ENCODE measurements at regions not wholly inside any gene's neighbourhood (a gene's known extent, or its start where the extent isn't known, plus 50 kb on each side); places are given as distances from the start of the nearest gene placed in this dataset.

DNA sequence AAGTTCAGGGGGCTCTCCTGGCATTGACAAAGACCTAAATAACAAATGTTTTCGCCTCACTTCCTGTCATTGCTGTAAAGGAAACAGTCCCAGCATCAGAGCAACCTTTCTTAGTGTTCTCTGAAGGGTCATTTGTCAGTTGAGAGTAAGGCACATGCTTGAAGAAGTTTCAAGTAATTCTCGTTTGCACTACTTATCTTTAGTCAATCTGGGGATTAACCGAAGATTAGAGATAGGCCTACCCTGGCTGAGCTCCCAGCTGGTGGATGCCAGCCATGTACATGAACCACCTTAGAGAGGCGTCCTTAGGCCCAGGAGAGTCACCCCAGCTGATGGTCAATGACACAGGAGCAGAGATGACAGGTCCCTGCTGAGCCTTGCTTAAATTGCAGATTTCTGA lies 189.9 kb upstream of the PGRMC2 start:
- WGBS = 63% methylated on average over 4 of the region's 4 CpGs

DNA sequence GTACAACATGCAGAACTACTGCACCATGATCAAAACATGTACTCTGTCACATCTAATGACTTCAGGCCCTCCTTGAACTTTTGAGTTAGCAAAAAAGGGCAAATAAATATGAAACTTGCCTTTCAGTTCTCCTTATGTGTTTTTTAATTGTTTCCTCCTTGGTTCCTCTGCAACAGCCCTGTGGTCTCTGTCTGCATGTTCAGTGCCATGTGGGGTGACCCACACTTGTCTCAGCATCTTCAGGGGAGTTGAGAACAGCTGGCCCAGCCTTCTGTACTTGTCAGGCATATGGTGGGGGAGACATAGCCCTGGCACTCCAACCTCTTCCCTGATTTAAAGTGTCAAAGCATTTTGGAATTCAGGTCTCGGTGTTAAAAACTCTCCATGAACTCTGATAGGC lies 188.0 kb upstream of the PGRMC2 start:
- WGBS = 92% methylated on average over 1 of the region's 1 CpG
- Histone ChIP-seq H3K9me3 (ENCODE audit: control insufficient read depth, low read length) (no peaks in the 10 kb centered on the region), H3K4me3 (ENCODE audit: low read length) (no peak overlapping the region), H3K4me1 (ENCODE audit: control insufficient read depth, insufficient read depth, low read length) (no peaks in the 10 kb centered on the region), H3K27me3 (ENCODE audit: control insufficient read depth, insufficient read depth) (no peaks in the 10 kb centered on the region), H3K27ac (ENCODE audit: low read length) (no peak overlapping the region)
- DNase-seq (no peak), ATAC-seq (no peak)
- intact Hi-C loops (cut with DNase I) = no loop called here

More for the DNA sequence above, 189.9 kb upstream of the PGRMC2 start:
- Histone ChIP-seq H3K4me3 (ENCODE audit: low read length) (no peak overlapping the region), H3K4me1 (ENCODE audit: control insufficient read depth, insufficient read depth, low read length) (no peaks in the 10 kb centered on the region), H3K9me3 (ENCODE audit: control insufficient read depth, low read length) (no peaks in the 10 kb centered on the region), H3K27me3 (ENCODE audit: control insufficient read depth, insufficient read depth) (no peaks in the 10 kb centered on the region), H3K27ac (ENCODE audit: low read length) (no peak overlapping the region)
- intact Hi-C loops (cut with DNase I) = no loop called here
- ATAC-seq = no peak
- DNase-seq = no peak

DNA sequence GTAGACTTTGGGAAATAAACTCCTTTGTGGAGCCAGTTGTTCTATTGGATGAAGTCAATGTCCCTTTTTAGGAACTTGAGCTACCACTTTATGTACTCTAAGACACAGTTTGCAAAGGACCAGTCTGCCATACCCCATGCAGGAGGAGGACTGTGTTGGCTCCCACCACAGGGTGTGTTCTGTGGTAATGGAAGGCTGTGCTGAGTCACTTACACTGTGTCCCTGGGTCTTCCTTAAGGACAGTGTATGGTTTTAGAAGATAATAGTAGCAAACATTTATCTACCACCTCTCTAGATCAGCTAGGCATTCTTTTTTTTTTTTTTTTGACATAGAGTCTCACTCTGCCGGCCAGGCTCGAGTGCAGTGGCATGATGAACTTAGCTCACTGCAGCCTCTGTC lies 184.0 kb upstream of the PGRMC2 start:
- H3K4me3 ChIP-seq (ENCODE audit: low read length) = no peak overlapping the region
- intact Hi-C loops (cut with DNase I) = no loop called here
- no peaks in the 10 kb centered on the region for H3K9me3 ChIP-seq (ENCODE audit: control insufficient read depth, low read length)
- 98% methylated on average over 2 of the region's 2 CpGs for WGBS
- H3K27ac ChIP-seq (ENCODE audit: low read length) = no peak overlapping the region
- ATAC-seq (no peak), DNase-seq (no peak)
- no peaks in the 10 kb centered on the region for H3K27me3 ChIP-seq (ENCODE audit: control insufficient read depth, insufficient read depth)
- H3K4me1 ChIP-seq (ENCODE audit: control insufficient read depth, insufficient read depth, low read length) = no peaks in the 10 kb centered on the region

DNA sequence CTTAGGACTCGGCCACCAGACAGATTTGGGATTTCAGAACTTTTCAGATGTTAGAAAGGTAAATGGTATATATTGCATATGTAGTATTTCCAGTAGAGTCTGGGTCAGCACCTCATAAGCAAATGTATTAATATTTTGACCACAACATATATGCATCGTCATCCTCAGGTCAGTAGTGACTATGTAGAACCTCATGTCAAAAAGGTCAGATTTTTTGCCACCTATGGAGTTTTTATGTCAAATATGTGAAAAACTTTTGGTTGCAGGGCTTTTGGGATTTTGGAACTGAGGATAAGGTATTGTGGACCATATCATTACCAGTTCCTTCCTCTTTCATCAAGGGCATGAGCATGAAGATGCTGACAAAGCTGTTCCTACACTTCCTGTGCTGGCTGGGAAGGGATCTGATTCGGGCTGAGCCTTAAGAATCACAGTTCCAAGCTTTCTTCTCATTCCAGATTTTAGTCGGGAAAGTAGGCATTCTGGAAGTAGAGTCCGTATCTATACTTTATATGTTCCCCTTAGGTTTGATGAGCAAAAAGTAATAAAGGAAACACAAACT lies 183.0 kb upstream of the PGRMC2 start:
- Histone ChIP-seq H3K27me3 (ENCODE audit: control insufficient read depth, insufficient read depth) (no peaks in the 10 kb centered on the region), H3K4me3 (ENCODE audit: low read length) (no peak overlapping the region), H3K9me3 (ENCODE audit: control insufficient read depth, low read length) (no peaks in the 10 kb centered on the region), H3K27ac (ENCODE audit: low read length) (no peak overlapping the region), H3K4me1 (ENCODE audit: control insufficient read depth, insufficient read depth, low read length) (no peaks in the 10 kb centered on the region)
- intact Hi-C loops (cut with DNase I) = no loop called here
- WGBS = 67% methylated on average over 5 of the region's 5 CpGs
- ATAC-seq (peak in 1 of 2 donors; percentile 46), DNase-seq (no peak)

DNA sequence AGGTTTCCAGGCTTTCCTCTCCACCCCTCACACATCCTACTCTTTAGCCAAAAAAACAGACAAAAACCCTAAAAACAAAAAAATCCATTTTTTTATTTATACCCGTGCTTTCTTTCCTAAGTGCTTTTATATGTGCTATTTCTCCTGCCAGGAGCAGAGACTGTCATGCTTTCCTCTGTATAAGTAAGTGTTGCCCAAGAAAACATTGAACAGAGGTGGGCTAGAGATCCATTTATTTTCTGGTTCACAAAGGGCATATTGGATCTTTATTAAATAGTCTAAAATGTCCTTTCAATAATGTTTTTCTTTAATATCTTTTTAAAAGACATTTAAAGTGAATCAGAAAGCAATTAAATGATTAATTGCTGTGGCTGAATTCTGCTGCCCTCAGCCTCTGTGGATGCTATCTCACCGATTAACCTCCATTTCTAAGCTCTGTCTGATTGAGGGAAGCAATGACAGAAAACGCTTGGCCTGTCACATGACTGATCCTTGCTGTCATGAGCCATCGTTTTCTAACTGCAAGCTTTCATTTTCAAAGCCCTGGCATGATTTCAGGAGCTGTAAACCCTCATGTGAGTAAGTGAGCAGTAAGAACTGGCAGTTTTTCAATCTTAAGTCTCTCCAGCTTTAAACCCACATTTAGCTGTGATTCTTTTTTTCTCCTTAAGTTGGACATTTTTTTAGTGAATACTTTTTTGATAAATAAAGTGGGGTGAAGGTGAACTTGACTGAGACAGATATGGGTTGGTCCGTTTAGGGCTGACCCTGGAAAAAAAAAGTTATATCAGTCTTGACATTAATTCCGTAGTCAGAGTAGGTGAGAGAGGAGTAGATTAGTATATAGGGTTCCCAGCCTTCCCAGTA lies 180.7 kb upstream of the PGRMC2 start:
- Histone ChIP-seq H3K27me3 (ENCODE audit: control insufficient read depth, insufficient read depth) (no peaks in the 10 kb centered on the region), H3K4me3 (ENCODE audit: low read length) (peak overlapping the region; percentile 23), H3K27ac (ENCODE audit: low read length) (peak overlapping the region; percentile 23), H3K4me1 (ENCODE audit: control insufficient read depth, insufficient read depth, low read length) (no peaks in the 10 kb centered on the region), H3K9me3 (ENCODE audit: control insufficient read depth, low read length) (no peaks in the 10 kb centered on the region)
- WGBS = 30% methylated on average over 6 of the region's 6 CpGs
- DNase-seq (peak in 2 of 3 donors; percentile 29 to 71), ATAC-seq (peak; percentile 84 to 87)
- intact Hi-C loops (cut with DNase I) = no loop called here

DNA sequence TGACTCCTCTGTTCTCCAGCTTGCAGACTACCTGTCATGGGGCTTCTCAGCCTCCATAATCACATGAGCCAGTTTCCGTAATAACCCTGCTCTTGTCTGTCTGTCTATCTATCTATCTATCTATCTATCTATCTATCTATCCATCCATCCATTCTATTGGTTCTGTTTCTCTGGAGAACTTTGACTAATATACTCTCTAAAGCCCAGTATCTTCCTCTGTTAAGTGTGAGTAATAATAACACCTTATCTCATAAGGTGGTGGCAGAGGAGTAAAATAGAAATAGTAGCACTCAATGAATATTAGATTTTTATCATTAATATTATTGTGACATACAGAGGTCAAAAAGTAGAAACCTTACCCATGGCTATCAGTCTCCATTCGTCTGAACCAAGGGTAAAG lies 177.9 kb upstream of the PGRMC2 start:
- H3K27me3 ChIP-seq (ENCODE audit: control insufficient read depth, insufficient read depth) = no peaks in the 10 kb centered on the region
- intact Hi-C loops (cut with DNase I) = no loop called here
- ATAC-seq (no peak), DNase-seq (no peak)
- no peak overlapping the region for H3K4me3 ChIP-seq (ENCODE audit: low read length)
- WGBS = 48% methylated on average over 2 of the region's 2 CpGs
- no peaks in the 10 kb centered on the region for H3K9me3 ChIP-seq (ENCODE audit: control insufficient read depth, low read length)
- H3K27ac ChIP-seq (ENCODE audit: low read length) = no peak overlapping the region
- H3K4me1 ChIP-seq (ENCODE audit: control insufficient read depth, insufficient read depth, low read length) = no peaks in the 10 kb centered on the region

DNA sequence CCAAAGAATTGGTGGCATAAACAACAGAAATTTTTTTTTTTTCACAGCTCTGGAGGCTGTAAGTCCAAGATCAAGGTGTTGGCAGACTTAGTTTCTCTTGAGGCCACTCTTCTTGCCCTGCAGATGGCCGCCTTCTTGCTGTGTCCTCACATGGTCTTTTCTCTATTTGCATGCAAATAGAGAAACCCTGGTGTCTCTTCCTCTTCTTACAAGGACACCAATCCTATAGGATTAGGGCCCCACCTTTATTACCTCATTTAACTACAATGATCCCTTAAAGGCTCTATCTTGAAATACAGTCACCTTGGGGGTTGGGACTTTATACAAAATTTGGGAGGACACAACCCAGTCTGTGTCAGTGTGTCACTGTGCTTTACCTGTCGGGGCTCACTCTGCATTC lies 175.4 kb upstream of the PGRMC2 start:
- H3K4me1 ChIP-seq (ENCODE audit: control insufficient read depth, insufficient read depth, low read length) = no peaks in the 10 kb centered on the region
- no peaks in the 10 kb centered on the region for H3K9me3 ChIP-seq (ENCODE audit: control insufficient read depth, low read length)
- intact Hi-C loops (cut with DNase I) = no loop called here
- 98% methylated on average over 2 of the region's 2 CpGs for WGBS
- H3K27ac ChIP-seq (ENCODE audit: low read length) = no peak overlapping the region
- no peak overlapping the region for H3K4me3 ChIP-seq (ENCODE audit: low read length)
- no peak for DNase-seq
- no peak for ATAC-seq
- H3K27me3 ChIP-seq (ENCODE audit: control insufficient read depth, insufficient read depth) = no peaks in the 10 kb centered on the region

DNA sequence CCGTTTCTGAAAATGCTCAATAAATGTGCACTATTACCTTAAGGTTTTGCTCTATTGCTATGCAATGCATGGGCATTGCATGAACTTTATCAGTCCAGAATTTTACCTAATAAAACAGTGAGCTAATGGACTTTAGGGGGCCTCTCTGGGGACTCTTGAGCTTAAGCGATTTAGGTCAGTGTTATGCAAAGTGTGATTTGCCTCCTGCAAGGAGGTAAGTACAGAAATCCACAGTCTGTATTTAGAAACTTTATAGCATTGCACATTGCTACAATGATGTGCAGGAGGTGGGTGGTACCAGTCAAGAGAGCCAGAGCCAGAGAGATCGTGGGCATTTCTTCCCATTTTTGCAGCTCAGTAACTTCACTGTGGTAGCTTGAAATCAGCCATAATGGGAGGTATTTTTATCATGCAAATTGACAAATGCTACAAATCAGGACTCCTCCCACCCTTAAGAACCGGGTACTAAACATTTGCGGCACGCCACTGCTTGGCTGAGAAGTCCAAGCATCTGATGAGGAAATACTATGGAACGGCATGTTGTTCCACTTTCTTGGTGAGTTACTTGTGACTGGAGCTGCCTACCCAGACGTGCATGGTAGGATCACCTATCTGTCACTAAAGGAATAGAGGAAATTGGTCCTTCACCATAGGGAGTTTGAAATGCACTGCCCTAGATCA lies 174.6 kb upstream of the PGRMC2 start:
- Histone ChIP-seq H3K9me3 (ENCODE audit: control insufficient read depth, low read length) (no peaks in the 10 kb centered on the region), H3K4me1 (ENCODE audit: control insufficient read depth, insufficient read depth, low read length) (no peaks in the 10 kb centered on the region), H3K27me3 (ENCODE audit: control insufficient read depth, insufficient read depth) (no peaks in the 10 kb centered on the region), H3K4me3 (ENCODE audit: low read length) (no peak overlapping the region), H3K27ac (ENCODE audit: low read length) (no peak overlapping the region)
- intact Hi-C loops (cut with DNase I) = no loop called here
- no peak for ATAC-seq
- DNase-seq = no peak
- WGBS = 85% methylated on average over 8 of the region's 8 CpGs

DNA sequence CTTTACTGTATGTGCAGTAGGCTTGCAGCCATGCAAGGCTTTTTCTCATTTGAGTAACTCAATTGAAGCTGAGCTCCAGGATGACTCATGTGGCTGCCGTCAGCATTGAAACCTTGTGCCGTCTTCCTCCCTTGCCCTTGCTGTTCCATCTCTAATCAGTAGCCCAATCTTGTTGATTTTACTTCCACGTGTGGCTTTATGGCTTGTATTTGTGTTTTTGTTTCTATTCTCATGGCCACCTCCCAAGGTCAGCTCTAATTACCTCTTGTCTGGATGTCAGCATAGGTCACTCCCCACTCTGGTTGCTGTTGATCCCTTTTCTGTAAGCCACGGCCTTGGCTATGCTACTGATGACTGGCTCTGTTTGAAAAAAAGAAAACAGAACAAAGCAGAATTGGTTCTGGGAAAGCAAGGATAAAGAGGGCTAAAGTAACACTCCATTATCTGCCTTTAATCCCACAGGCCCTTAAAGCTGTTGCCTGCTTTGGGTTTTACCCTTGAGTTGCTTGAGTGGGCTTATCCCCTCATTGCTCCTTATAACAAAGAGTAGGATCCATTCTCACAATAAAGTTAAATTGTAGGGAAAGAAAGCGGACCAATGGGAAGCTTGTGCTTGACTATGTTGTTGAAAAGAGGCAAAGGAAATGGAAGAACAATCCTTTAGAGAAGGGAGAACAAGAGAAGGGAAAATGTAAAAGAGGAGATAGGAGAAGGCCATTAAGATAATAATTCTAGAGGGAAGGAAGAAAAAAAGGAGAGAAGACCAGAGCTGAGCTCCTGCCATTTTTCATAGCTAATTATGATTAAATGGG lies 173.9 kb upstream of the PGRMC2 start:
- H3K4me3 ChIP-seq (ENCODE audit: low read length) = no peak overlapping the region
- WGBS = 54% methylated on average over 5 of the region's 5 CpGs
- no peaks in the 10 kb centered on the region for H3K27me3 ChIP-seq (ENCODE audit: control insufficient read depth, insufficient read depth)
- no peaks in the 10 kb centered on the region for H3K4me1 ChIP-seq (ENCODE audit: control insufficient read depth, insufficient read depth, low read length)
- intact Hi-C loops (cut with DNase I) = no loop called here
- ATAC-seq (peak; percentile 64 to 86), DNase-seq (peak in 1 of 3 donors; percentile 51)
- H3K27ac ChIP-seq (ENCODE audit: low read length) = no peak overlapping the region
- H3K9me3 ChIP-seq (ENCODE audit: control insufficient read depth, low read length) = no peaks in the 10 kb centered on the region

DNA sequence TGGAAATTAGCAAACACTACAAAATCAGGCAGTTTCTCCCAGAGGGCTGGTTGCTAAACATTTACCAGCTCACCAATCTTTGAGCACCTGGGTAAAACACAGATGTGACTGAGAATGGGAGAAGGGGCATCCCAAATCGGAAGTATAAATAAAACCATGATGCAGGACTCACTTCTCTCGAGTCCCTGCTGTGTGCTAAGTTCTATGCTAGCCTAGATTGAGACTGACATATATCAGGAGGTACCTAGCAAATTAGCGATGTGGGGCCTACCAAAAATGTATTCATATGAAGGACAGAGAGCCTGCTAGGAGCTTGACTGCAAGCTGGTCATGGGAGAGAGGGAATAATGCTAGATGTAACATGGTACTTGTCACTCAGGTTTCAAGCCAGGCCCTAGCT lies 171.9 kb upstream of the PGRMC2 start:
- intact Hi-C loops (cut with DNase I) = loop anchor here in 3 of 4 donors (5.0 to 10.0 kb wide), 5 partner anchors 93 to 405 kb away; no protein-coding TSS in a partner anchor
- 99% methylated on average over 3 of the region's 3 CpGs for WGBS
- no peaks in the 10 kb centered on the region for H3K27me3 ChIP-seq (ENCODE audit: control insufficient read depth, insufficient read depth)
- no peak overlapping the region for H3K27ac ChIP-seq (ENCODE audit: low read length)
- ATAC-seq (no peak), DNase-seq (no peak)
- no peaks in the 10 kb centered on the region for H3K9me3 ChIP-seq (ENCODE audit: control insufficient read depth, low read length)
- H3K4me3 ChIP-seq (ENCODE audit: low read length) = no peak overlapping the region
- peaks cover 3% of the 10 kb centered on the region for H3K4me1 ChIP-seq (ENCODE audit: control insufficient read depth, insufficient read depth, low read length)

All from right cardiac atrium (tissue), 5 donors.